Activated naive CD4-positive, alpha-beta T cell treated with anti-CD3 and anti-CD28 coated beads, Interleukin-2, amount 50 U/mL, for 24 hours (primary cell): ENCODE measurements at regions not wholly inside any gene's neighbourhood (a gene's known extent, or its start where the extent isn't known, plus 50 kb on each side); places are given as distances from the start of the nearest gene placed in this dataset.

Experiments
- H3K27ac Mint-ChIP-seq: one replicate; pipeline ENCODE4 v1.8.0; 2021; ENCODE audit warnings: mild to moderate bottlenecking, mixed read lengths
- H3K27me3 Mint-ChIP-seq: one replicate; pipeline ENCODE4 v1.8.0; 2021; ENCODE audit warnings: mixed read lengths
- H3K36me3 Mint-ChIP-seq: one replicate; pipeline ENCODE4 v1.8.0; 2021; ENCODE audit warnings: mixed read lengths
- H3K4me1 Mint-ChIP-seq: one replicate; pipeline ENCODE4 v1.8.0; 2021; ENCODE audit warnings: mixed read lengths
- H3K4me3 Mint-ChIP-seq: one replicate; pipeline ENCODE4 v1.8.0; 2021; ENCODE audit warnings: mild to moderate bottlenecking, mixed read lengths
- H3K9me3 Mint-ChIP-seq: one replicate; pipeline ENCODE4 v1.8.0; 2021; ENCODE audit warnings: mixed read lengths

GRCh38 chr14:66398437-66398836 lies 87.7 kb upstream of the CCDC196 start:
- Mint-ChIP-seq H3K4me1 (peaks cover 12% of the 10 kb centered on the region), H3K4me3 (no peak overlapping the region), H3K9me3 (no peaks in the 10 kb centered on the region), H3K27me3 (no peaks in the 10 kb centered on the region), H3K27ac (peak overlapping the region; percentile 48), H3K36me3 (no peaks in the 10 kb centered on the region)

- no peak overlapping the region for H3K27ac Mint-ChIP-seq
- no peaks in the 10 kb centered on the region for H3K9me3 Mint-ChIP-seq
- no peaks in the 10 kb centered on the region for H3K36me3 Mint-ChIP-seq
- peaks cover 5% of the 10 kb centered on the region for H3K4me1 Mint-ChIP-seq
- H3K27me3 Mint-ChIP-seq = no peaks in the 10 kb centered on the region
- H3K4me3 Mint-ChIP-seq = no peak overlapping the region
These were observed 84.6 kb upstream of the CCDC196 start for GRCh38 chr14:66401449-66402095.

GRCh38 chr14:66403183-66403582 lies 83.0 kb upstream of the CCDC196 start:
- no peaks in the 10 kb centered on the region for H3K9me3 Mint-ChIP-seq
- no peak overlapping the region for H3K27ac Mint-ChIP-seq
- H3K27me3 Mint-ChIP-seq = no peaks in the 10 kb centered on the region
- no peaks in the 10 kb centered on the region for H3K36me3 Mint-ChIP-seq
- no peak overlapping the region for H3K4me3 Mint-ChIP-seq
- peaks cover 3% of the 10 kb centered on the region for H3K4me1 Mint-ChIP-seq

GRCh38 chr14:66404051-66404545 lies 82.1 kb upstream of the CCDC196 start:
- Mint-ChIP-seq H3K27ac (no peak overlapping the region), H3K27me3 (no peaks in the 10 kb centered on the region), H3K36me3 (no peaks in the 10 kb centered on the region), H3K4me1 (no peaks in the 10 kb centered on the region), H3K9me3 (no peaks in the 10 kb centered on the region), H3K4me3 (no peak overlapping the region)

GRCh38 chr14:66405158-66405557 lies 81.0 kb upstream of the CCDC196 start:
- H3K36me3 Mint-ChIP-seq = no peaks in the 10 kb centered on the region
- no peaks in the 10 kb centered on the region for H3K4me1 Mint-ChIP-seq
- no peak overlapping the region for H3K4me3 Mint-ChIP-seq
- no peaks in the 10 kb centered on the region for H3K9me3 Mint-ChIP-seq
- H3K27ac Mint-ChIP-seq = no peak overlapping the region
- no peaks in the 10 kb centered on the region for H3K27me3 Mint-ChIP-seq

- no peak overlapping the region for H3K4me3 Mint-ChIP-seq
- no peak overlapping the region for H3K27ac Mint-ChIP-seq
- H3K4me1 Mint-ChIP-seq = no peaks in the 10 kb centered on the region
- peaks cover 5% of the 10 kb centered on the region for H3K9me3 Mint-ChIP-seq
- peaks cover 13% of the 10 kb centered on the region for H3K36me3 Mint-ChIP-seq
- H3K27me3 Mint-ChIP-seq = no peaks in the 10 kb centered on the region
These were observed 72.3 kb upstream of the CCDC196 start for GRCh38 chr14:66413901-66414300.

GRCh38 chr14:66414511-66414910 lies 71.7 kb upstream of the CCDC196 start:
- H3K27ac Mint-ChIP-seq = no peak overlapping the region
- H3K27me3 Mint-ChIP-seq = no peaks in the 10 kb centered on the region
- peaks cover 13% of the 10 kb centered on the region for H3K36me3 Mint-ChIP-seq
- peaks cover 5% of the 10 kb centered on the region for H3K9me3 Mint-ChIP-seq
- no peak overlapping the region for H3K4me3 Mint-ChIP-seq
- no peaks in the 10 kb centered on the region for H3K4me1 Mint-ChIP-seq

GRCh38 chr14:66420251-66421006 lies 65.7 kb upstream of the CCDC196 start:
- no peak overlapping the region for H3K27ac Mint-ChIP-seq
- H3K36me3 Mint-ChIP-seq = peaks cover 4% of the 10 kb centered on the region

GRCh38 chr14:66421990-66422946 lies 63.9 kb upstream of the CCDC196 start:
- Mint-ChIP-seq H3K4me1 (no peaks in the 10 kb centered on the region), H3K27ac (no peak overlapping the region), H3K27me3 (no peaks in the 10 kb centered on the region), H3K9me3 (no peaks in the 10 kb centered on the region), H3K36me3 (peaks cover under 1% of the 10 kb centered on the region), H3K4me3 (no peak overlapping the region)

More at GRCh38 chr14:66420251-66421006, 65.7 kb upstream of the CCDC196 start:
- H3K4me3 Mint-ChIP-seq = no peak overlapping the region
- H3K4me1 Mint-ChIP-seq = no peaks in the 10 kb centered on the region
- no peaks in the 10 kb centered on the region for H3K27me3 Mint-ChIP-seq
- peaks cover 5% of the 10 kb centered on the region for H3K9me3 Mint-ChIP-seq

GRCh38 chr14:66425402-66425801 lies 60.8 kb upstream of the CCDC196 start:
- Mint-ChIP-seq H3K27ac (no peak overlapping the region), H3K4me1 (no peaks in the 10 kb centered on the region), H3K4me3 (no peak overlapping the region), H3K36me3 (peaks cover 2% of the 10 kb centered on the region), H3K9me3 (no peaks in the 10 kb centered on the region), H3K27me3 (no peaks in the 10 kb centered on the region)

- H3K9me3 Mint-ChIP-seq = no peaks in the 10 kb centered on the region
- no peaks in the 10 kb centered on the region for H3K4me1 Mint-ChIP-seq
- H3K27me3 Mint-ChIP-seq = no peaks in the 10 kb centered on the region
- no peak overlapping the region for H3K27ac Mint-ChIP-seq
- no peak overlapping the region for H3K4me3 Mint-ChIP-seq
- peaks cover 2% of the 10 kb centered on the region for H3K36me3 Mint-ChIP-seq
These were observed 59.7 kb upstream of the CCDC196 start for GRCh38 chr14:66426451-66426850.

GRCh38 chr14:66432334-66432733 lies 53.8 kb upstream of the CCDC196 start:
- H3K4me3 Mint-ChIP-seq = no peak overlapping the region
- H3K36me3 Mint-ChIP-seq = peaks cover 4% of the 10 kb centered on the region
- no peak overlapping the region for H3K27ac Mint-ChIP-seq
- H3K4me1 Mint-ChIP-seq = no peaks in the 10 kb centered on the region
- no peaks in the 10 kb centered on the region for H3K27me3 Mint-ChIP-seq
- peaks cover 6% of the 10 kb centered on the region for H3K9me3 Mint-ChIP-seq

GRCh38 chr14:66434464-66434863 lies 51.7 kb upstream of the CCDC196 start:
- Mint-ChIP-seq H3K36me3 (peaks cover 2% of the 10 kb centered on the region), H3K27me3 (no peaks in the 10 kb centered on the region), H3K4me1 (no peaks in the 10 kb centered on the region), H3K27ac (no peak overlapping the region), H3K4me3 (no peak overlapping the region), H3K9me3 (peaks cover 9% of the 10 kb centered on the region)

GRCh38 chr14:66435683-66436082 lies 50.5 kb upstream of the CCDC196 start:
- Mint-ChIP-seq H3K4me1 (no peaks in the 10 kb centered on the region), H3K36me3 (peaks cover 4% of the 10 kb centered on the region), H3K9me3 (peaks cover 19% of the 10 kb centered on the region), H3K4me3 (no peak overlapping the region), H3K27me3 (no peaks in the 10 kb centered on the region), H3K27ac (no peak overlapping the region)
